ENCODE measurements at regions not wholly inside any gene's neighbourhood (a gene's known extent, or its start where the extent isn't known, plus 50 kb on each side); places are given as distances from the start of the nearest gene placed in this dataset.

DNA sequence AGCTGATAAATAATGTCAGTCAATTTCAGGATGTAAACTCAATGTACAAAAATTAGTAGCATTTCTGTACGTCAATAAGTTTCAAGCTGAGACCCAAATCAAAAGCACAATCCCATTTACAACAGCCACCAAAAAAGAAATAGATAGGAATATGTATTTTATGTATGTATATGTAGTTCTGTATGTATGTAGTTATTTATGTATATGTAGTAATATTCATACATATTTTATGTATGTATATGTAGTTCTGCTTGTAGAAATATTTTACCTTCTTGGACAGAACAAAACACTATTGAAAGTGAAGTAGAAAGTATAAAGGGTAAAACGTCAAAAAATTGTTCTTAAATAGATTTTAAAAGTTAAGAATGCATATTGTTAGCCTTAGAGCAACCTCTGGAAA is 591.0 kb upstream of the SETBP1 start:
- POLR2A ChIA-PET, result no interaction called here
- no peak overlapping the region for H3K4me3 Mint-ChIP-seq

DNA sequence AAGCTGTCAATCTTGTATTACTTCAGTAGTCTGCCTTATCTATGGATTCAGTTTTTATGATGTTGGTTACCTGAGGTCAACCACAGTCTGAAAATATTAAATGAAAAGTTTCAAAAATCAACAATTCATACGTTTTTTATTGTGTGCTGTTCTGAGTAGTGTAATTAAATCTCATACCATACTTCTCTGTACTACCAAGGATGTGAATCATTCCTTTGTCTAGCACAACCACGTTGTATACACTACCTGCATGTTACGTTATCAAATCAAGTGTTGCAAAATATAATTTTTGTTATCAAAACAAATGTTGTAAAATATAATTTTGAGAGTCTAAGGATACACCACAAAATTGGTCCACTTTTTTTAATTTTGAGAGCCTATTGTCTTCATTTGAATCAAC is 590.2 kb upstream of the SETBP1 start:
- Mint-ChIP-seq H3K9me3 (ENCODE audit: insufficient read depth) (peaks cover 1% of the 10 kb centered on the region), H3K4me3 (no peak overlapping the region), H3K27me3 (ENCODE audit: low read depth) (no peaks in the 10 kb centered on the region), H3K4me1 (ENCODE audit: low read depth) (no peaks in the 10 kb centered on the region), H3K27ac (no peak overlapping the region), H3K36me3 (ENCODE audit: low read depth) (no peaks in the 10 kb centered on the region)
- ChIA-PET CTCF (no interaction called here), POLR2A (no interaction called here)
- DNase-seq (no peak), ATAC-seq (no peak)

More for the DNA sequence above, 591.0 kb upstream of the SETBP1 start:
- Mint-ChIP-seq H3K9me3 (ENCODE audit: insufficient read depth) (no peaks in the 10 kb centered on the region), H3K4me1 (ENCODE audit: low read depth) (no peaks in the 10 kb centered on the region), H3K36me3 (ENCODE audit: low read depth) (no peaks in the 10 kb centered on the region), H3K27me3 (ENCODE audit: low read depth) (no peaks in the 10 kb centered on the region), H3K27ac (no peak overlapping the region)
- DNase-seq, result no peak
- CTCF ChIA-PET, result no interaction called here
- ATAC-seq, result no peak

DNA sequence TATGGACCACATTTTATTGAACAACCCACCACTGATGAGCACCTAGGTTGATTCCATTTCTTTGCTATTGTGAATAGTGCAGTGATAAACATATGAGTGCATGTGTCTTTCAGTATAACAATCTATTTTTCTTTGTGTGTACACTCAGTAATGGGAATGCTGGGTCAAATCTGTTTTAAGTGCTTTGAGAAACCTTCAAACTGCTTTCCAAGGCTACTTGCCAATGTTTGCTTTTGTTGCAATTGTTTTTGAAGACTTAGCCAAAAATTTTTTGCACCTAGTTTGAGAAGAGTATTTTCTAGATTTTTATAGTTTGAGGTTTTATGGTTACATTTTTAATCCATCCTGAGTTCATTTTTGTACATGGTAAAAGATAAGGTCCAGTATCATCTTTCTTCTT is 587.4 kb upstream of the SETBP1 start:
- ATAC-seq (no peak), DNase-seq (no peak)
- CTCF ChIA-PET, result no interaction called here
- H3K36me3 Mint-ChIP-seq (ENCODE audit: low read depth), result no peaks in the 10 kb centered on the region
- peaks cover 2% of the 10 kb centered on the region for H3K4me1 Mint-ChIP-seq (ENCODE audit: low read depth)
- POLR2A ChIA-PET, result no interaction called here
- H3K9me3 Mint-ChIP-seq (ENCODE audit: insufficient read depth), result peaks cover 4% of the 10 kb centered on the region
- no peaks in the 10 kb centered on the region for H3K27me3 Mint-ChIP-seq (ENCODE audit: low read depth)
- no peak overlapping the region for H3K27ac Mint-ChIP-seq
- no peak overlapping the region for H3K4me3 Mint-ChIP-seq

DNA sequence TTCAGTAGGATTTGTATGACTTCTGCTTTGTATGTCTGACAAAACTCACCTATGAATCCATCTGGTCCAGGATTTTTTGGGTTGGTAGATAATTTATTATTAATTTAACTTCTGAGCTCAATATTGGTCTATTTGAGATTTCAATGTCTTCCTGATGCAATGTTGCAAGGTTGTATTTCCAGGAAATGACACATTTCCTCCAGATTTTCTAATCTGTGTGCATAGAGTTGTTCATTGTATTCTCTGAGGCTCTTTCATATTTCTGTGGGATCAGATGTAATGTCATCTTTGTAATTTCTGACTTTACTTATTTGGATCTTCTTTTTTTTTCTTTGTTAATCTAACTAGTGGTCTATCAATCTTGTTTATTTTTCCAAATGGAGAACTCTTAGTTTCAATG is 584.7 kb upstream of the SETBP1 start:
- Mint-ChIP-seq H3K36me3 (ENCODE audit: low read depth) (no peaks in the 10 kb centered on the region), H3K4me3 (no peak overlapping the region), H3K27me3 (ENCODE audit: low read depth) (no peaks in the 10 kb centered on the region), H3K27ac (no peak overlapping the region), H3K9me3 (ENCODE audit: insufficient read depth) (peaks cover 4% of the 10 kb centered on the region), H3K4me1 (ENCODE audit: low read depth) (peaks cover 2% of the 10 kb centered on the region)
- CTCF ChIA-PET, result no interaction called here
- ATAC-seq (no peak), DNase-seq (no peak)
- POLR2A ChIA-PET, result no interaction called here

DNA sequence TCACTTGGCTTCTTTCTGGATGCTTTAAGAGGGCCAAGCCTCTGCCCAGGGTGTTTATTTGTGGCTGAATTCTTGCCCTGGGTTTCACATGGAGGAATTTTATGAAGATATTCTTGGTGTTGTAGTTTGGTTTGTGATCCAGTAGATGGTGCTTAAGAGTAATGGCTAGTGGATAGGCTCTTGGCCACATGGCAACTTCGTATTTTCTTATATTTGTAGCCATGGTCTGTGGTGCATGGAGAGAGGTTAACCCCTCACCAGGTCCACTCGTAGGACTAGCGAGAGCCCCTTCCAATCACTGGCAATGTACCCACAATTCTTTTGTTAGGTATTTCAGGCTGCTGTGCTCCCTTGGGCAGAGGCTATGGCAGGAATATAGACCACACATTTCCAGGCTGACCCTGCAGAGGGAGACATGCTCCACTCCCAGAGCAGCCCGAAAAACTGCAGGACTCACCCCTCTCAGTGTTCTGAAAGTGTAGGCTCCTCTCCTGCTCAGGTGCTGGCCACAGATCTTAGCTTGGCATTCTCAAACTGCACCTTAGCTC is 582.1 kb upstream of the SETBP1 start:
- DNase-seq (no peak), ATAC-seq (no peak)
- ChIA-PET CTCF (interaction anchor here (1.5 kb wide), 1 partner anchor 1114 kb away, joined by 3 read pairs; no protein-coding TSS in a partner anchor), POLR2A (no interaction called here)
- no peak overlapping the region for H3K27ac Mint-ChIP-seq
- H3K9me3 Mint-ChIP-seq (ENCODE audit: insufficient read depth), result peaks cover 4% of the 10 kb centered on the region
- no peaks in the 10 kb centered on the region for H3K27me3 Mint-ChIP-seq (ENCODE audit: low read depth)
- no peak overlapping the region for H3K4me3 Mint-ChIP-seq
- H3K4me1 Mint-ChIP-seq (ENCODE audit: low read depth), result peaks cover 2% of the 10 kb centered on the region
- no peaks in the 10 kb centered on the region for H3K36me3 Mint-ChIP-seq (ENCODE audit: low read depth)

DNA sequence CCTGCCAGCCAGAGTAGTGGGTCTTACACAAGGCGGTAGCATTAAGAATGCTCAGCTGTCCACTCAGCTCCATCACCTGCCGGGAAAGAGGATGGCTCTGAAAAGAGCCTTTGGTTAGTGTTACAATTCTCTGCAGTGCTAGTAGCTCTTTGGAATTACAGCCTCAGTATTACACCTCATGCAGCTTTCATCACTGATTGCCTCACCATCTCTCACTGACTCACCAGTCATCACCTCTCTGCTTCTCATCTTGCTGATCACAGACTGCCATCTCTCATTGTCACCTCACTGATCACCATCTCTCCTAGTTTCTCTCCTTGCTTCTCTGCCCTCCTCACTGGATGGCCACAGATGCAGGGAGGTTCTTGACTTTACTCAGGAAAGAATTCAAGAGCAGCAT is 573.5 kb upstream of the SETBP1 start:
- ChIA-PET CTCF (no interaction called here), POLR2A (no interaction called here)
- Mint-ChIP-seq H3K27ac (no peak overlapping the region), H3K9me3 (ENCODE audit: insufficient read depth) (no peaks in the 10 kb centered on the region), H3K4me3 (no peak overlapping the region), H3K27me3 (ENCODE audit: low read depth) (no peaks in the 10 kb centered on the region), H3K4me1 (ENCODE audit: low read depth) (no peaks in the 10 kb centered on the region), H3K36me3 (ENCODE audit: low read depth) (no peaks in the 10 kb centered on the region)
- DNase-seq, result no peak
- ATAC-seq, result no peak

DNA sequence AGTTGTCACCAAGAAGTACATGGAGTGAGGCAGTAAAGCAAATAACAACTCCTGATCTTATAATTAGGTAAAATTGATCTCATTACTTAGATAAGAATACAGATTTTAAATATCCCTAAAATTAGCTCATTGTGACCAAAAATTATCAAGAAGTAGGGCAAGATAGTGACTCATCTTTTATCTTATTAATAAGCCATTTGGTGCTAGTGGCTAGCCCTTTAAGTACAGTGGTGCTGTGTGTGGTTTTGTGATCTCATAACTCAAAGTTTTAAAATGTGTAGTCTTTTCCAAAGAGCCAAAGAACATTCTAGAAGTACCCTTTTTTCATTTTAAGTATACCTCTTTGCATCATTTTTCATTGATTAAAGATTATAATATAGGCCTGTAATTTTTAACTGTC is 569.4 kb upstream of the SETBP1 start:
- Mint-ChIP-seq H3K9me3 (ENCODE audit: insufficient read depth) (no peaks in the 10 kb centered on the region), H3K4me3 (no peak overlapping the region), H3K36me3 (ENCODE audit: low read depth) (no peaks in the 10 kb centered on the region), H3K27me3 (ENCODE audit: low read depth) (peaks cover 3% of the 10 kb centered on the region), H3K4me1 (ENCODE audit: low read depth) (no peaks in the 10 kb centered on the region), H3K27ac (no peak overlapping the region)
- ATAC-seq (no peak), DNase-seq (no peak)
- ChIA-PET CTCF (no interaction called here), POLR2A (no interaction called here)

DNA sequence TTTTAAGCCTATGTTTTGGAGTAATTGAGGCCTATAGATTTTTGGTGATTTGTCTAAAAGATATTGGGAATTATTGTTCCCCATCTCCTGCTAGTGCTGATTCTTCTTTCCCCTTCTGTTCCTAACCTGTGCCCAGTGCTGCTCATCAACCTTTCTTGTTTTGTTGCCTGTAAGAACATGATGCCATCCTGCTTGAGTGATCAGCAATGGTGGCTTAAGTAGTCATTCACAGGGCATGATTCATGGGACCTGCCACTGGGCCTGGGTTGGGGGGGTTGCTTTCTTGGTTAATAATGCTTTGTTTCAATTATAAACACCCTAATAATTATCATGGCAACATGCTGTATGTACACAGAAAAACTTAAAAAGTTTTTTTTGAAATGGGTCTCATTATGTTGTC is 562.9 kb upstream of the SETBP1 start:
- Mint-ChIP-seq H3K27me3 (ENCODE audit: low read depth) (peaks cover 3% of the 10 kb centered on the region), H3K4me3 (no peak overlapping the region), H3K9me3 (ENCODE audit: insufficient read depth) (no peaks in the 10 kb centered on the region), H3K4me1 (ENCODE audit: low read depth) (no peaks in the 10 kb centered on the region), H3K36me3 (ENCODE audit: low read depth) (no peaks in the 10 kb centered on the region), H3K27ac (no peak overlapping the region)
- ChIA-PET CTCF (no interaction called here), POLR2A (no interaction called here)
- ATAC-seq (no peak), DNase-seq (no peak)

DNA sequence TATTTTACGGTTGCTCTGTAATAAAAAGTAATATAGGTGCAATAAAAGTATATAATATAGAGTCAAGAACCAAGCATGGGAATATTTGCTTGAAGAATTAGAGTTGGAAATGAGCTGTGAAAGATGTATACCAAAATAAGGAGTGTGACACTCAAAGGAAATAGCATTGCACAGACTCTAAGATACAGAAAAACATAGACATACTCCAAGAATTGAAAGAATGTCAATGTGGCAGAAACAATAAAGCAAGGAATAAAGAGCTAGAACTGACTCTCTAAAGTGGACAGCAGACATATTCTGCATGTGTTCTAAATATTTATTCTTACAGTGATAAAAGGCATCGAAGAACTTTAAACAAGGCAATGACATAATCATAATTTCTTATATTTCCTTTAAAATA is 561.1 kb upstream of the SETBP1 start:
- ChIA-PET CTCF (no interaction called here), POLR2A (no interaction called here)
- Mint-ChIP-seq H3K4me1 (ENCODE audit: low read depth) (no peaks in the 10 kb centered on the region), H3K9me3 (ENCODE audit: insufficient read depth) (no peaks in the 10 kb centered on the region), H3K36me3 (ENCODE audit: low read depth) (no peaks in the 10 kb centered on the region), H3K4me3 (no peak overlapping the region), H3K27ac (no peak overlapping the region), H3K27me3 (ENCODE audit: low read depth) (no peaks in the 10 kb centered on the region)
- DNase-seq (no peak), ATAC-seq (no peak)

DNA sequence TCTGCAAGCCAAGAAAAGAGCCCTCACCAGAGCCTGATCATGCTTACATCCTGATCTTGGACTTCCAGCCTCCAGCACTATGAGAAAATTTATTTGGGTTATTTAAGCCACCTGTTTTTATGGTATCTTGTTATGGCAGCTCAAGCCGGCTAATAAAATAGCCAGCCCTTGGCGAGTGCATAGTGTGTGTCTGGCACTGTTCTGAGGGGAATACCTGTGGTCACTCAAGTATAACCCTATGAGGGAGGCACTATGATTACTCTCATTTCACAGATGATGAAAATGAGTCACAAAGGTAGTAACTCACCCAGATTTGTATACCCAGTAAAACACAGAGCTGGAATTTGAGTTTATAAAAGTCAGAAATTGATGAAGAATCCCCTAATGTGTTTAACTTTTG is 556.9 kb upstream of the SETBP1 start:
- ATAC-seq, result no peak
- no peak overlapping the region for H3K4me3 Mint-ChIP-seq
- CTCF ChIA-PET, result no interaction called here
- no peaks in the 10 kb centered on the region for H3K27me3 Mint-ChIP-seq (ENCODE audit: low read depth)
- DNase-seq, result no peak
- no peaks in the 10 kb centered on the region for H3K4me1 Mint-ChIP-seq (ENCODE audit: low read depth)
- no peaks in the 10 kb centered on the region for H3K9me3 Mint-ChIP-seq (ENCODE audit: insufficient read depth)
- POLR2A ChIA-PET, result no interaction called here
- H3K27ac Mint-ChIP-seq, result no peak overlapping the region
- no peaks in the 10 kb centered on the region for H3K36me3 Mint-ChIP-seq (ENCODE audit: low read depth)

DNA sequence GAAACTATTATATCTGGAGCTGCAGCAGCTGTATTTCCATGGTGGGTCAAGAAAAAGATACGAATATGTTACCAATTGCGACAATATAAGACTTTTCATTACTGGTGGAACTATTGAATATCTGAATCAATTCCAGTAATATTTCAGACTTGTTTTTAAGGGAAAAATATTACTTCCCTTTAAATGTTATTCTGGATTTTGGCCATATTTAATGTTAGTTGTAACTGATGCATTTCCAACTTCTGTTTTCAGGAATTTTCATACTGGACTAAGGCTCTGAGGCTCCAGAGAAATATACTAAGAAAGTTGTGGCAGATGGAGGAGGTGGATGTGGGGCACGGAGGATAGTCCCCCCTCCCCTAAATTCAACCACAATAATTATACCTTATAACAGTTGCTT is 555.2 kb upstream of the SETBP1 start:
- peaks cover under 1% of the 10 kb centered on the region for H3K4me1 Mint-ChIP-seq (ENCODE audit: low read depth)
- CTCF ChIA-PET, result no interaction called here
- no peak overlapping the region for H3K27ac Mint-ChIP-seq

DNA sequence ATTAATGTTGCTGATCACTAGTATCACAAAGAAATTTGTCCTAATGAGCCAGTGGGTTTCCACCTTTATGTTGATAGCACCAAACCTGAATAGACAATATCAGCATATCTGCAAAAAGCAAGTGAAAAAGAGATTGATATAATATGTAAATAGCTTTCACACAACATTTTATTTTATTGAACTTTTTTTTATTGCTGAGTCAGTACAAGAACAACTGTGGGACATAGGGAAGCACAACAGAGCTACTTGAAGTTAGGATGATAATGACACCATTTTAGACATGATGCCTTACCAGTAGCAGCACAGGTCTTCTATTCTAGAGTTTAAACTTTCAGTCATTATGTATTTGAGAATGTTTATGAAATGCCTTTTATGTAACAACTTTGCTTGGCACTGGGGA is 554.1 kb upstream of the SETBP1 start:
- ChIA-PET CTCF (no interaction called here), POLR2A (no interaction called here)
- H3K27ac Mint-ChIP-seq, result no peak overlapping the region
- DNase-seq, result no peak
- H3K27me3 Mint-ChIP-seq (ENCODE audit: low read depth), result no peaks in the 10 kb centered on the region
- peaks cover 1% of the 10 kb centered on the region for H3K4me1 Mint-ChIP-seq (ENCODE audit: low read depth)
- H3K36me3 Mint-ChIP-seq (ENCODE audit: low read depth), result no peaks in the 10 kb centered on the region
- no peak overlapping the region for H3K4me3 Mint-ChIP-seq
- ATAC-seq, result no peak
- no peaks in the 10 kb centered on the region for H3K9me3 Mint-ChIP-seq (ENCODE audit: insufficient read depth)

More for the DNA sequence above, 555.2 kb upstream of the SETBP1 start:
- Mint-ChIP-seq H3K9me3 (ENCODE audit: insufficient read depth) (no peaks in the 10 kb centered on the region), H3K27me3 (ENCODE audit: low read depth) (no peaks in the 10 kb centered on the region), H3K36me3 (ENCODE audit: low read depth) (no peaks in the 10 kb centered on the region), H3K4me3 (no peak overlapping the region)
- POLR2A ChIA-PET, result no interaction called here
- ATAC-seq, result no peak
- no peak for DNase-seq

DNA sequence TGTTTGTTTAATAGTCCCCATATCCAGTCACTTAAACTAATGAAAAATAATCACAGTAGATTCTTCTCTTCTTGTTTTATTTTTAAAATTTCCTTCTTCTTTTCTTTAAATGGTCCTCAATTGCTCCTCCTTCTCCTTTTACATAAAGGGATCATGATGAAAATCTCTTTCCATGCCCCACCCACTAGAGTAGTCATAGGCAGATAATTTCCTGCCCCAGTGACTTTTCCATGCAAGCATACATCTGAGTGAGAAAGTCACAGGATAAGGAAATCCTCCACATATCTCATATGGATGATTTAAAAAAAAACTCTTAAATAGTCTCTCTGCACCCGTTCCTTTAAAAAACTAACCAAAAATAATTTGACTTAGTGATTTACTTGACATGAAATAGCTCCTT is 552.3 kb upstream of the SETBP1 start:
- Mint-ChIP-seq H3K4me3 (no peak overlapping the region), H3K4me1 (ENCODE audit: low read depth) (peaks cover 1% of the 10 kb centered on the region), H3K36me3 (ENCODE audit: low read depth) (no peaks in the 10 kb centered on the region), H3K9me3 (ENCODE audit: insufficient read depth) (no peaks in the 10 kb centered on the region), H3K27me3 (ENCODE audit: low read depth) (no peaks in the 10 kb centered on the region), H3K27ac (no peak overlapping the region)
- ATAC-seq (no peak), DNase-seq (no peak)
- ChIA-PET CTCF (no interaction called here), POLR2A (no interaction called here)
